SK-N-SH (cell line): ENCODE measurements at regions not wholly inside any gene's neighbourhood (a gene's known extent, or its start where the extent isn't known, plus 50 kb on each side); places are given as distances from the start of the nearest gene placed in this dataset.

Experiments
- CTCF ChIA-PET: fragments of 300-600, 350-600 bp; formaldehyde crosslinking; extraction: SDS; loops from one replicate; lab custom pipeline; 2021; lab: Yijun Ruan, JAX
- POLR2A ChIA-PET: fragments of 350-600 bp; sonication (Branson Sonifier 250); formaldehyde crosslinking; extraction: SDS; loops from one replicate; lab custom pipeline; 2020; ENCODE audit warnings: antibody characterized with exemption, inconsistent platforms; lab: Yijun Ruan, JAX
- DNase-seq: peaks from one replicate; pipeline ENCODE4 v3.0.0; 2012
- H2AFZ ChIP-seq: fragments of 200-600 bp; sonication (generic); 2 replicates; pipeline ENCODE4 v1.8.1; 2016; ENCODE audit warnings: antibody characterized with exemption, mild to moderate bottlenecking, low read depth
- H3F3A ChIP-seq: fragments of 200-600 bp; sonication (generic); replicated peaks from 2 replicates; pipeline ENCODE3; 2016; ENCODE audit warnings: antibody characterized with exemption, mild to moderate bottlenecking; ENCODE audit not compliant: insufficient read depth
- H3K27ac ChIP-seq, 2 experiments: fragments of 200-500 bp in 1 of 2; fragments of 200-600 bp in 1 of 2; sonication (Bioruptor generic) in 1 of 2; sonication (generic), shearing (Covaris generic) in 1 of 2; 2 replicates each; pipeline versions ENCODE4 v1.5.1 to v1.6.1; 2014 to 2016; ENCODE audit warnings: low read depth in 2 of 2, inconsistent platforms in 1 of 2, low read length in 1 of 2, mild to moderate bottlenecking in 1 of 2, mixed read lengths in 1 of 2
- H3K27me3 ChIP-seq: fragments of 200-600 bp; sonication (generic), shearing (Covaris generic); 2 replicates; pipeline ENCODE4 v1.6.1; 2016; ENCODE audit warnings: mixed run types; ENCODE audit not compliant: insufficient read depth
- H3K36me3 ChIP-seq, 2 experiments: fragments of 200-500 bp in 1 of 2; fragments of 200-600 bp in 1 of 2; sonication (Bioruptor generic) in 1 of 2; sonication (generic) in 1 of 2; replicated peaks in 1 of 2; 2 replicates each; pipeline versions ENCODE3 to v1.5.1; 2014 to 2016; ENCODE audit warnings: low read length in 1 of 2, mild to moderate bottlenecking in 1 of 2; ENCODE audit not compliant: insufficient read depth in 2 of 2, control insufficient read depth in 1 of 2
- H3K4me1 ChIP-seq, 2 experiments: fragments of 200-500 bp in 1 of 2; fragments of 200-600 bp in 1 of 2; sonication (Bioruptor generic) in 1 of 2; sonication (generic), shearing (Covaris generic) in 1 of 2; 2 replicates each; pipeline versions ENCODE4 v1.5.1 to v1.6.1; 2014 to 2016; ENCODE audit warnings: low read depth in 1 of 2, low read length in 1 of 2, mixed run types in 1 of 2; ENCODE audit not compliant: insufficient read depth in 2 of 2, control insufficient read depth in 1 of 2
- H3K4me2 ChIP-seq: fragments of 200-600 bp; sonication (generic), shearing (Covaris generic); 2 replicates; pipeline ENCODE4 v1.6.1; 2017; ENCODE audit warnings: mixed run types
- H3K4me3 ChIP-seq, 2 experiments: fragments of 200-500 bp in 1 of 2; fragments of 200-600 bp in 1 of 2; sonication (Bioruptor generic) in 1 of 2; sonication (generic), shearing (Covaris generic) in 1 of 2; 2 replicates each; pipeline versions ENCODE4 v1.5.1 to v1.8.1; 2014 to 2016; ENCODE audit warnings: low read depth in 2 of 2, inconsistent platforms in 1 of 2, low read length in 1 of 2, mild to moderate bottlenecking in 1 of 2, mixed read lengths in 1 of 2, moderate library complexity in 1 of 2
- H3K79me2 ChIP-seq: fragments of 200-600 bp; sonication (generic); 2 replicates; pipeline ENCODE4 v1.8.1; 2017; ENCODE audit warnings: mild to moderate bottlenecking; ENCODE audit not compliant: insufficient read depth
- H3K9ac ChIP-seq: fragments of 200-600 bp; sonication (generic); 2 replicates; pipeline ENCODE4 v1.6.1; 2017; ENCODE audit warnings: mixed run types
- H3K9me2 ChIP-seq: fragments of 200-600 bp; sonication (generic); 2 replicates; pipeline ENCODE4 v1.6.1; 2017; ENCODE audit warnings: mixed run types
- H3K9me3 ChIP-seq: fragments of 200-600 bp; sonication (generic); 2 replicates; pipeline ENCODE4 v1.6.1; 2017; ENCODE audit warnings: mixed run types, mild to moderate bottlenecking, moderate library complexity
- H4K20me1 ChIP-seq: fragments of 200-600 bp; sonication (generic); 2 replicates; pipeline ENCODE4 v1.6.1; 2017; ENCODE audit warnings: mild to moderate bottlenecking, mixed run types; ENCODE audit not compliant: insufficient read depth
- CHD2 ChIP-seq: fragments of 150-350 bp; IDR thresholded peaks from 2 replicates; pipeline ENCODE4 v1.6.1; 2018; ENCODE audit warnings: low read length; ENCODE audit not compliant: partially characterized antibody
- CTCF ChIP-seq: fragments of 200-600 bp; sonication (generic); IDR thresholded peaks from 2 replicates; pipeline ENCODE4 v1.6.1; 2017; ENCODE audit warnings: antibody characterized with exemption, mild to moderate bottlenecking, moderate library complexity
- EP300 ChIP-seq, 2 experiments: IDR thresholded peaks; 2 replicates each; pipeline versions ENCODE4 v1.4.0 to v1.6.1; 2012; ENCODE audit warnings: borderline replicate concordance in 1 of 2, low read depth in 1 of 2, low read length in 1 of 2
- EZH2phosphoT487 ChIP-seq: fragments of 200-600 bp; sonication (generic); IDR thresholded peaks from 2 replicates; pipeline ENCODE4 v1.6.1; 2017; ENCODE audit warnings: low read depth, mixed run types, mild to moderate bottlenecking, antibody characterized with exemption, moderate library complexity, borderline replicate concordance
- GABPA ChIP-seq: IDR thresholded peaks from 2 replicates; pipeline ENCODE4 v1.4.0; 2012; ENCODE audit warnings: low read depth, mild to moderate bottlenecking
- NFIC ChIP-seq: IDR thresholded peaks from 2 replicates; pipeline ENCODE4 v1.4.0; 2012; ENCODE audit warnings: borderline replicate concordance
- RAD21 ChIP-seq: IDR thresholded peaks from 2 replicates; pipeline ENCODE4 v1.6.1; 2012; ENCODE audit warnings: mild to moderate bottlenecking, low read length
- RFX5 ChIP-seq: IDR thresholded peaks from 2 replicates; pipeline ENCODE4 v1.6.1; 2012; ENCODE audit warnings: mild to moderate bottlenecking, improper control_type of control experiment, low read length
- SIN3A ChIP-seq: IDR thresholded peaks from 2 replicates; pipeline ENCODE4 v1.6.1; 2012; ENCODE audit warnings: low read depth, mild to moderate bottlenecking, low read length, moderate library complexity, borderline replicate concordance
- SMC3 ChIP-seq: IDR thresholded peaks from 2 replicates; pipeline ENCODE4 v1.6.1; 2012; ENCODE audit warnings: low read depth, low read length, improper control_type of control experiment
- TAF1 ChIP-seq: IDR thresholded peaks from 2 replicates; pipeline ENCODE4 v1.6.1; 2012; ENCODE audit warnings: low read depth, mild to moderate bottlenecking, low read length, moderate library complexity, borderline replicate concordance
- WGBS: methylation state at CpG from one replicate; pipeline ENCODE4 v1.1.6; 2017; ENCODE audit warnings: low lambda C conversion rate; 5-methylcytosine and 5-hydroxymethylcytosine counted together

GRCh38 chr9:95666785-95667155, 150.0 kb upstream of the PTCH1 start:
- TF ChIP-seq NFIC, result no peak
- TF ChIP-seq GABPA, result no peak
- TF ChIP-seq CTCF, result no peak
- no peak for TF ChIP-seq RFX5
- no peak for TF ChIP-seq TAF1
- TF ChIP-seq EZH2phosphoT487, result no peak
- no peak for TF ChIP-seq CHD2
- TF ChIP-seq RAD21, result no peak
- TF ChIP-seq, all 33 proteins: peak for 0

GRCh38 chr9:95666096-95666784, 149.5 kb upstream of the PTCH1 start:
- POLR2A ChIA-PET, result no interaction called here
- TF ChIP-seq SMC3 (no peak), SIN3A (no peak), EP300 (IDR thresholded peaks at IDR 0.05; ENCODE audit: borderline replicate concordance in 1 of 2, low read depth in 1 of 2, low read length in 1 of 2) (no peak)
- TF ChIP-seq, all 33 proteins: peak for 0
- CTCF ChIA-PET, result interaction anchor here (0.8 kb wide), 1 partner anchor 8 kb away, joined by 3 read pairs; no protein-coding TSS in a partner anchor
- DNase-seq, result no peak
- H3K4me2 ChIP-seq, result no peak overlapping the region
- no peak overlapping the region for H2AFZ ChIP-seq
- H3K27ac ChIP-seq, result no peak overlapping the region
- no peak overlapping the region for H3K9ac ChIP-seq
- H3F3A ChIP-seq, result no peaks in the 10 kb centered on the region
- H3K79me2 ChIP-seq, result no peaks in the 10 kb centered on the region
- WGBS, result 72% methylated on average over 12 of the region's 13 CpGs
- H3K36me3 ChIP-seq, result no peaks in the 10 kb centered on the region
- H4K20me1 ChIP-seq, result no peaks in the 10 kb centered on the region
- H3K9me2 ChIP-seq, result no peaks in the 10 kb centered on the region
- no peaks in the 10 kb centered on the region for H3K27me3 ChIP-seq
- H3K4me1 ChIP-seq, result peaks cover 0 to 17% of the 10 kb centered on the region in 2 experiments; a peak in 2 of 4 replicates
- H3K9me3 ChIP-seq, result no peaks in the 10 kb centered on the region
- no peak overlapping the region for H3K4me3 ChIP-seq

More at GRCh38 chr9:95666785-95667155, 150.0 kb upstream of the PTCH1 start:
- no peak for DNase-seq
- ChIA-PET POLR2A (no interaction called here), CTCF (no interaction called here)
- Histone ChIP-seq H3K79me2 (no peaks in the 10 kb centered on the region), H3K4me2 (no peak overlapping the region), H3K9me2 (no peaks in the 10 kb centered on the region), H3K9me3 (no peaks in the 10 kb centered on the region), H3K27me3 (no peaks in the 10 kb centered on the region), H3K4me3 (no peak overlapping the region), H3F3A (no peaks in the 10 kb centered on the region), H3K9ac (no peak overlapping the region), H3K4me1 (peaks cover 0 to 17% of the 10 kb centered on the region in 2 experiments; a peak in 2 of 4 replicates), H2AFZ (no peak overlapping the region), H3K27ac (no peak overlapping the region), H3K36me3 (no peaks in the 10 kb centered on the region), H4K20me1 (no peaks in the 10 kb centered on the region)
- 72% methylated on average over 4 of the region's 4 CpGs for WGBS
